OCI-LY7 (cell line): ENCODE measurements at regions not wholly inside any gene's neighbourhood (a gene's known extent, or its start where the extent isn't known, plus 50 kb on each side); places are given as distances from the start of the nearest gene placed in this dataset.

Experiments used
- CTCF ChIP-seq: fragments of 200-600 bp; sonication (generic); conservative IDR thresholded peaks from 2 replicates; pipeline ENCODE4 v1.5.1; 2014; ENCODE audit warnings: mild to moderate bottlenecking, antibody characterized with exemption, low read length, moderate library complexity, mixed read lengths
- EZH2phosphoT487 ChIP-seq: fragments of 200-600 bp; sonication (generic); IDR thresholded peaks from 2 replicates; pipeline ENCODE4 v1.6.1; 2018; ENCODE audit warnings: low read depth, borderline replicate concordance, mild to moderate bottlenecking, mixed run types, antibody characterized with exemption, low read length, moderate library complexity, mixed read lengths

- TF ChIP-seq CTCF (no peak), EZH2phosphoT487 (no peak)
Measured at GRCh38 chr2:15827001-15827400, 113.3 kb upstream of the MYCN start.
